Caco-2 (cell line): ENCODE measurements at regions not wholly inside any gene's neighbourhood (a gene's known extent, or its start where the extent isn't known, plus 50 kb on each side); places are given as distances from the start of the nearest gene placed in this dataset.

ENCODE experiments used
- BruUV-seq: library from RNA; stranded (reverse); fragments of 400-500 nt; replicated peaks from 2 replicates; lab custom pipeline; 2021; lab: Mats Ljungman, UMichigan
- CTCF ChIA-PET: fragments of 300-600 bp; sonication (Branson Sonifier 250); formaldehyde crosslinking; loops from one replicate; lab custom pipeline; 2022; ENCODE audit warnings: antibody characterized with exemption; lab: Charles Lee
- POLR2A ChIA-PET: fragments of 300-600 bp; sonication (Branson Sonifier 250); formaldehyde crosslinking; loops from one replicate; lab custom pipeline; 2022; ENCODE audit warnings: antibody characterized with exemption; lab: Charles Lee
- DNase-seq, 2 experiments: peaks; one replicate each; pipeline versions ENCODE4 v3.0.0 to v3.0.0-alpha.2; 2020 to 2022
- H3K27me3 ChIP-seq: replicated peaks from 2 replicates; pipeline ENCODE4 v1.6.0; 2011; ENCODE audit warnings: low read length; ENCODE audit not compliant: control insufficient read depth, insufficient read depth
- H3K36me3 ChIP-seq: 2 replicates; pipeline ENCODE4 v1.5.1; 2011; ENCODE audit warnings: low read length; ENCODE audit not compliant: control insufficient read depth, insufficient read depth
- H3K4me1 ChIP-seq: fragments of 250-450 bp; sonication (Bioruptor Pico); 2 replicates; pipeline ENCODE4 v1.5.1; 2020; ENCODE audit warnings: mild to moderate bottlenecking
- H3K4me3 ChIP-seq: 2 replicates; pipeline ENCODE4 v1.5.1; 2011; ENCODE audit warnings: low read depth, mild to moderate bottlenecking, control low read depth, low read length
- H3K9me3 ChIP-seq: fragments of 250-450 bp; sonication (Bioruptor Pico); 2 replicates; pipeline ENCODE4 v1.5.1; 2020; ENCODE audit warnings: mild to moderate bottlenecking, moderate library complexity
- H3K27ac Mint-ChIP-seq: one replicate; pipeline ENCODE4 v1.8.0; 2022; ENCODE audit warnings: mixed read lengths; ENCODE audit not compliant: unreplicated experiment
- H3K27me3 Mint-ChIP-seq: one replicate; pipeline ENCODE4 v1.8.0; 2022; ENCODE audit warnings: mixed read lengths; ENCODE audit not compliant: insufficient read depth, unreplicated experiment
- H3K36me3 Mint-ChIP-seq: one replicate; pipeline ENCODE4 v1.8.0; 2022; ENCODE audit warnings: mild to moderate bottlenecking, mixed read lengths; ENCODE audit not compliant: insufficient read depth, unreplicated experiment
- H3K4me1 Mint-ChIP-seq: one replicate; pipeline ENCODE4 v1.8.0; 2022; ENCODE audit warnings: low read depth, mixed read lengths; ENCODE audit not compliant: unreplicated experiment
- H3K4me3 Mint-ChIP-seq: one replicate; pipeline ENCODE4 v1.8.0; 2022; ENCODE audit warnings: mild to moderate bottlenecking, moderate library complexity, mixed read lengths; ENCODE audit not compliant: unreplicated experiment
- H3K9me3 Mint-ChIP-seq: one replicate; pipeline ENCODE4 v1.8.0; 2022; ENCODE audit warnings: mixed read lengths; ENCODE audit not compliant: unreplicated experiment
- CTCF ChIP-seq, 2 experiments: fragments of 200-600 bp in 1 of 2; IDR thresholded peaks; 1 replicate in 1 of 2; 2 replicates in 1 of 2; pipeline versions ENCODE4 v1.5.1 to v1.8.0; 2011 to 2022; ENCODE audit warnings: antibody characterized with exemption in 1 of 2, control low read depth in 1 of 2, inconsistent platforms in 1 of 2, low read depth in 1 of 2, low read length in 1 of 2, mild to moderate bottlenecking in 1 of 2, moderate library complexity in 1 of 2; ENCODE audit not compliant: insufficient read depth in 1 of 2, severe bottlenecking in 1 of 2, unreplicated experiment in 1 of 2
- intact Hi-C: fragments of 100-400 bp; cut with micrococcal nuclease; formaldehyde crosslinking; loops from one replicate; pipeline ENCODE4 v1.10.0; 2022; ENCODE audit not compliant: unreplicated experiment

GRCh38 chr5:57007344-57007743 lies 55.4 kb upstream of the MIER3 start:
- no peak for TF ChIP-seq CTCF (IDR thresholded peaks at IDR 0.05; ENCODE audit: insufficient read depth in 1 of 2, low read depth in 1 of 2, low read length in 1 of 2, severe bottlenecking in 1 of 2, unreplicated experiment in 1 of 2)
- Histone ChIP-seq H3K9me3 (no peaks in the 10 kb centered on the region), H3K4me3 (no peak overlapping the region), H3K36me3 (no peaks in the 10 kb centered on the region), H3K4me1 (peaks cover 30% of the 10 kb centered on the region), H3K27me3 (no peaks in the 10 kb centered on the region)
- Mint-ChIP-seq H3K36me3 (no peaks in the 10 kb centered on the region), H3K9me3 (no peaks in the 10 kb centered on the region), H3K27me3 (no peaks in the 10 kb centered on the region), H3K4me1 (peaks cover 19% of the 10 kb centered on the region), H3K27ac (no peak overlapping the region), H3K4me3 (no peak overlapping the region)
- intact Hi-C loops: no loop called here
- CTCF ChIA-PET: no interaction called here
- POLR2A ChIA-PET: no interaction called here
- no TSS peak for BruUV-seq
- DNase-seq: no peak

- no peaks in the 10 kb centered on the region for H3K9me3 Mint-ChIP-seq
- no TSS peak for BruUV-seq
Observed at GRCh38 chr5:57009811-57010210, 57.9 kb upstream of the MIER3 start.

GRCh38 chr5:57010786-57011185 lies 58.9 kb upstream of the MIER3 start:
- Histone ChIP-seq H3K4me1 (no peaks in the 10 kb centered on the region; the same call in 1 of the 2 replicates), H3K36me3 (no peaks in the 10 kb centered on the region), H3K4me3 (no peak overlapping the region), H3K9me3 (no peaks in the 10 kb centered on the region), H3K27me3 (no peaks in the 10 kb centered on the region)
- no peak for DNase-seq
- Mint-ChIP-seq H3K4me1 (no peaks in the 10 kb centered on the region), H3K9me3 (no peaks in the 10 kb centered on the region), H3K36me3 (no peaks in the 10 kb centered on the region), H3K27ac (no peak overlapping the region), H3K4me3 (no peak overlapping the region), H3K27me3 (no peaks in the 10 kb centered on the region)
- intact Hi-C loops: no loop called here
- CTCF ChIA-PET: no interaction called here
- no peak for TF ChIP-seq CTCF (IDR thresholded peaks at IDR 0.05; ENCODE audit: insufficient read depth in 1 of 2, low read depth in 1 of 2, low read length in 1 of 2, severe bottlenecking in 1 of 2, unreplicated experiment in 1 of 2)
- POLR2A ChIA-PET: no interaction called here
- no TSS peak for BruUV-seq

More at GRCh38 chr5:57009811-57010210, 57.9 kb upstream of the MIER3 start:
- Histone ChIP-seq H3K36me3 (no peaks in the 10 kb centered on the region), H3K9me3 (no peaks in the 10 kb centered on the region), H3K4me1 (peaks cover 9% of the 10 kb centered on the region), H3K27me3 (no peaks in the 10 kb centered on the region), H3K4me3 (no peak overlapping the region)
- Mint-ChIP-seq H3K27ac (no peak overlapping the region), H3K4me1 (peaks cover 3% of the 10 kb centered on the region), H3K4me3 (no peak overlapping the region), H3K27me3 (no peaks in the 10 kb centered on the region), H3K36me3 (no peaks in the 10 kb centered on the region)
- intact Hi-C loops: no loop called here
- DNase-seq: no peak
- CTCF ChIA-PET: no interaction called here
- no peak for TF ChIP-seq CTCF (IDR thresholded peaks at IDR 0.05; ENCODE audit: insufficient read depth in 1 of 2, low read depth in 1 of 2, low read length in 1 of 2, severe bottlenecking in 1 of 2, unreplicated experiment in 1 of 2)
- POLR2A ChIA-PET: no interaction called here
